ENCODE measurements at regions not wholly inside any gene's neighbourhood (a gene's known extent, or its start where the extent isn't known, plus 50 kb on each side); places are given as distances from the start of the nearest gene placed in this dataset.

DNA sequence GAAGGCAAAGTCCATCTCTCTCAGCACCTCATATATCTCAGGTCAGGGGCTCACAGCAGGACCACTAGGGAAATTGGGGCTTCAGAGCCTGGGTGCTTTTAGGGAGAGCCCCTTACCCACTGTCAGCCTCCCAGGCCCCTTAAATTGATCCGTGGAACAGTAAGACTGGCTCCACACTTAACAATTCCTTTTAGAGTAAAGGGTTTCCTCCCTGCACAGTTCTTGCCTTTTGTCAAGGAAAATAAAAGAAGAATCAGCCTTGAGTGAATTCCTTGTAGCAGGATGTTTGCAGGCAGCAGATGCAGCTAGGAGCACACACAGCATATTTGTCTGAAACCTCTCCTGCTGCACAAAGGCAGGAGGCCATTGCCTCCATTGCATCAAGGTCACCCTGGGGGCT is 184.9 kb downstream of the SEC16B start:
- H3K27me3 ChIP-seq = no peaks in the 10 kb centered on the region
- H3K4me1 ChIP-seq = no peaks in the 10 kb centered on the region
- H3K36me3 ChIP-seq = no peaks in the 10 kb centered on the region
- no peak overlapping the region for H3K27ac ChIP-seq
- intact Hi-C loops (cut with DNase I) = no loop called here
- TF ChIP-seq, protein P1, sequence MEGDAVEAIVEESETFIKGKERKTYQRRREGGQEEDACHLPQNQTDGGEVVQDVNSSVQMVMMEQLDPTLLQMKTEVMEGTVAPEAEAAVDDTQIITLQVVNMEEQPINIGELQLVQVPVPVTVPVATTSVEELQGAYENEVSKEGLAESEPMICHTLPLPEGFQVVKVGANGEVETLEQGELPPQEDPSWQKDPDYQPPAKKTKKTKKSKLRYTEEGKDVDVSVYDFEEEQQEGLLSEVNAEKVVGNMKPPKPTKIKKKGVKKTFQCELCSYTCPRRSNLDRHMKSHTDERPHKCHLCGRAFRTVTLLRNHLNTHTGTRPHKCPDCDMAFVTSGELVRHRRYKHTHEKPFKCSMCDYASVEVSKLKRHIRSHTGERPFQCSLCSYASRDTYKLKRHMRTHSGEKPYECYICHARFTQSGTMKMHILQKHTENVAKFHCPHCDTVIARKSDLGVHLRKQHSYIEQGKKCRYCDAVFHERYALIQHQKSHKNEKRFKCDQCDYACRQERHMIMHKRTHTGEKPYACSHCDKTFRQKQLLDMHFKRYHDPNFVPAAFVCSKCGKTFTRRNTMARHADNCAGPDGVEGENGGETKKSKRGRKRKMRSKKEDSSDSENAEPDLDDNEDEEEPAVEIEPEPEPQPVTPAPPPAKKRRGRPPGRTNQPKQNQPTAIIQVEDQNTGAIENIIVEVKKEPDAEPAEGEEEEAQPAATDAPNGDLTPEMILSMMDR (IDR thresholded peaks at IDR 0.05) = no peak
- no peak for ATAC-seq
- H3K9me3 ChIP-seq = no peaks in the 10 kb centered on the region
- no peak for DNase-seq
- no peak overlapping the region for H3K4me3 ChIP-seq

DNA sequence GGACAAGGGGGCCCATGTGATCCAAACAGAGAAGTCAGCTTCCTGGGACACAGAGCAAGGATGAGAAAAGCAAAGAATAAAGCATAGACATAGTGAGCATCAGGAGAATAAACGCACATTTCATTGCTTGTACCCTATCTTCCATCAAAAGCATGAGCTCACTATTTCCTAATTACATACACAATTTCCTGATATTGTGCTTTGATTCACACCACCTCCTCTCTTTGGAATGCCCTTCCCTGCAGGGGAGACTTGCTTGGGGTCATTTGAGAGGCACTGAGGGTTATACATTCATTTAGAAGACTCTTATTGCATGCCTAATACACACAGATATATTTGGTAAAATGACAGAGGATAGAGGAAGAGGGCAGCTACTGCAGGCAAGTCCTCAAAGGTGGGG is 185.4 kb downstream of the SEC16B start:
- no peaks in the 10 kb centered on the region for H3K27me3 ChIP-seq

DNA sequence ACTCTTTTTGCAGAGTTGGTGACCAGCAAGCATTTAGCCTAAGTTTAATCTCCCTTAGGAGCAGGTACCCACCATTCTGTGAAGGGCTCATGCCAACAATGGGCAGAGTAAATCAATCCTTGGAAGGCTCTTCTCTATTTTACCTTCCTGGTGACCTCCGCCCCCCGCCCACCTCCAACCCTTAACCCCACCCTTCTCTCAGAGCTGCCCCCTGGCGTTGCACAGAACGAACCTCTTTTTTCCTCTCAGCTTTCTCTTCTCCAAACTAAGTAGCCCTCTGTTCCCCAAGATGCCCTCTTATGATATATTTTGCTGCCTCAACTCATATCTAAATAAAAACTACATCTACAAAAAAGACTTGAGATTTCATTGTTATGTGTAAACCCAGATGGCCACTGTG is 186.8 kb downstream of the SEC16B start:
- Histone ChIP-seq H3K27me3 (no peaks in the 10 kb centered on the region), H3K9me3 (no peaks in the 10 kb centered on the region), H3K36me3 (no peaks in the 10 kb centered on the region), H3K27ac (no peak overlapping the region), H3K4me1 (no peaks in the 10 kb centered on the region), H3K4me3 (no peak overlapping the region)
- TF ChIP-seq, protein P1 (IDR thresholded peaks at IDR 0.05) = no peak
- intact Hi-C loops (cut with DNase I) = no loop called here
- ATAC-seq = no peak
- DNase-seq = no peak

More for the DNA sequence above, 185.4 kb downstream of the SEC16B start:
- ATAC-seq (no peak), DNase-seq (no peak)
- no peaks in the 10 kb centered on the region for H3K36me3 ChIP-seq
- no peaks in the 10 kb centered on the region for H3K9me3 ChIP-seq
- H3K4me1 ChIP-seq = no peaks in the 10 kb centered on the region
- H3K27ac ChIP-seq = no peak overlapping the region
- intact Hi-C loops (cut with DNase I) = no loop called here
- TF ChIP-seq, protein P1 (IDR thresholded peaks at IDR 0.05) = no peak
- H3K4me3 ChIP-seq = no peak overlapping the region

DNA sequence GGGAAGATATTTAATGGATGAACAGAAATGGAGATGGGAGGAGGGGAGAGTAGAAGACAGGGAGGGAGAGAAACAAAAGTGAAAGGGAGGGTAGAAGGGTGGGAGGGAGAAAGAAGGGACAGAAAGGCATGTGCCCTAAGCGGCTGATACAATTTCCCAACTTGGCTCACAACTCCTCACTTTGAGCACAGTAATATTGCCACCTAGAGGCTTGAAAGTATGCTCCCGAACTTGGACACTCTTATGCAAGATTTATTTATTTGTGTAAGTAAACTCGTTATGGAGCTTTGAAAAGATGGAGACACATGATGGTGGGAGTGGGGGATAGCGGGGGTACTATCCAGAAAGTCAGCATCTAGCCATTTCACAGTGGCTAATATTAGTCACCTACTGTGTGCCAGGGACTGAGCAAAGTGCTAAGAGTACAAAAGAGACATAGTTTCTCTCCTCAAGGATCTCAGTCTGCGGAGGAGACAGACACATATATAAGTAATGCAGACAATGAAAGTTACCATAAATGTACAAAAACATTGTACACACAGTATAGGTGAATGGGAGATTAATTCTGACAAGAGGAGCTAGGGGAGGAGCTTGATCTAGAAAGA is 189.7 kb downstream of the SEC16B start:
- no peaks in the 10 kb centered on the region for H3K4me1 ChIP-seq
- TF ChIP-seq, protein P1 (IDR thresholded peaks at IDR 0.05) = peak; percentile 49
- no peak overlapping the region for H3K4me3 ChIP-seq
- H3K27ac ChIP-seq = no peak overlapping the region
- H3K9me3 ChIP-seq = no peaks in the 10 kb centered on the region
- ATAC-seq (peak; percentile 57), DNase-seq (no peak)
- H3K36me3 ChIP-seq = no peaks in the 10 kb centered on the region
- intact Hi-C loops (cut with DNase I) = no loop called here
- H3K27me3 ChIP-seq = no peaks in the 10 kb centered on the region

DNA sequence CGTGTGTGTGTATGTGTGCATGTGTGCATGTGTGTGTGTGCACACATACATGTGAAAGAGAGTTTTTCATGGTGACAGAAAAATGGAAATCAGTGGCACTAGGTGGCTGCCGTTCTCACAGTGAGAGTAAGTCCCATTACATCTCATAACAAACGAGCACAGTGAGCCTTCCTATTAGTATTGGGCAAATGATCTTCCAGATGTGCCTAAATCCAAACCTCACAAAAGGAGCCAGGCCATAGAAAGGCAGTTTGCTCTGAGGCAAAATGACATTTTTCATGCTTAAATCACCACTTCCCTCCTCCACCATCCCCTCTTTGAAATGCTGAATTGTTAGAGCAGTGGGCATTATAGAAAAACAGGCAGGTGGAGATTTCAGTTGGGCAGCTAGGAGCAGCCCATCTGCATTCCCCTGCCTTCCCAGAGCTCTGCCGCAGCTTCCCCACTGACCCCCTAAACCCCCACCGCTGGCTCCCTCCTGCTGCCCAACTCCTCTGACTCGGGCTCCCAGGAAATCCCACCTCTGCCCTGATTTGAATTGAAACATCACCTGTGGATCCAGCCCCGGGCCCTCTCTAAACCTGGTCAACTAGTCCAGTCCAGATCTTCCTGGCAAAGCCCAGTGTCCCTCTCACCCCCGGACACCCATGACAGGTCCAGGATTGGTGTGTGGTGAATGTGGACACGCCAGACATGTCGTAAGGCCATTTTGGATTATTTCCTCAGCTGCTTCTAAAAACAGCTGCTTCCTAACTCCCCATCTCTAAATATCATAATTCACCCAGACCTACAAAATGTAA is 190.5 kb downstream of the SEC16B start:
- Histone ChIP-seq H3K9me3 (no peaks in the 10 kb centered on the region), H3K4me3 (no peak overlapping the region), H3K36me3 (no peaks in the 10 kb centered on the region), H3K27ac (no peak overlapping the region), H3K27me3 (no peaks in the 10 kb centered on the region), H3K4me1 (no peaks in the 10 kb centered on the region)
- no peak for DNase-seq
- intact Hi-C loops (cut with DNase I) = no loop called here
- no peak for ATAC-seq
- TF ChIP-seq, protein P1 (IDR thresholded peaks at IDR 0.05) = no peak
